OCI-LY1 (cell line): ENCODE measurements at regions not wholly inside any gene's neighbourhood (a gene's known extent, or its start where the extent isn't known, plus 50 kb on each side); places are given as distances from the start of the nearest gene placed in this dataset.

ENCODE experiments used
- EZH2 ChIP-seq: fragments of 200-600 bp; sonication (generic), shearing (Covaris generic); IDR thresholded peaks from 2 replicates; pipeline ENCODE4 v1.8.0; 2017; ENCODE audit warnings: borderline replicate concordance, mixed run types, mild to moderate bottlenecking, antibody characterized with exemption, low read length, moderate library complexity, mixed read lengths
- TF ChIP-seq, protein P1 (sequence below): fragments of 200-600 bp; sonication (generic), shearing (Covaris generic); IDR thresholded peaks from 2 replicates; pipeline ENCODE4 v1.5.1; 2017; ENCODE audit warnings: mild to moderate bottlenecking, antibody characterized with exemption, low read length, moderate library complexity, mixed read lengths

DNA sequence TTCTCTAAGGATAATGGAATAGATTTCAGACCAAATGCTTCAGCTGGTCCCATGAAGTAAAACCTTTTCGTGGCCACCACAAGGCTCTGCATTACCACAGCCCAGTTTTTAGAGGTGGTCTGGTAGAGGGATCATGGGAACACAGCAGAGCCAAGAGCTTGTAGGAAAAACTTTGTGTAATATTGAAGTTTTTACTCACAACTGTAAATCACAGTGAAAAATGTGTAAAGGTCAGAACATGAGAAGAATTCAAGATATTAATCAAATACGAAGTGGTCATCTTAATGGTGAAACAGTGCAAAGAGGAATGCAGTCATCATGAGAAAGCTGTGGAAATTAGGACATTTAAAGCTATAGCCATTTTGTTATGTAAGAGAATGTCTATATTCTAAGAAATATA is 197.5 kb downstream of the NPR3 start:
- no peak for TF ChIP-seq EZH2
- TF ChIP-seq, protein P1, sequence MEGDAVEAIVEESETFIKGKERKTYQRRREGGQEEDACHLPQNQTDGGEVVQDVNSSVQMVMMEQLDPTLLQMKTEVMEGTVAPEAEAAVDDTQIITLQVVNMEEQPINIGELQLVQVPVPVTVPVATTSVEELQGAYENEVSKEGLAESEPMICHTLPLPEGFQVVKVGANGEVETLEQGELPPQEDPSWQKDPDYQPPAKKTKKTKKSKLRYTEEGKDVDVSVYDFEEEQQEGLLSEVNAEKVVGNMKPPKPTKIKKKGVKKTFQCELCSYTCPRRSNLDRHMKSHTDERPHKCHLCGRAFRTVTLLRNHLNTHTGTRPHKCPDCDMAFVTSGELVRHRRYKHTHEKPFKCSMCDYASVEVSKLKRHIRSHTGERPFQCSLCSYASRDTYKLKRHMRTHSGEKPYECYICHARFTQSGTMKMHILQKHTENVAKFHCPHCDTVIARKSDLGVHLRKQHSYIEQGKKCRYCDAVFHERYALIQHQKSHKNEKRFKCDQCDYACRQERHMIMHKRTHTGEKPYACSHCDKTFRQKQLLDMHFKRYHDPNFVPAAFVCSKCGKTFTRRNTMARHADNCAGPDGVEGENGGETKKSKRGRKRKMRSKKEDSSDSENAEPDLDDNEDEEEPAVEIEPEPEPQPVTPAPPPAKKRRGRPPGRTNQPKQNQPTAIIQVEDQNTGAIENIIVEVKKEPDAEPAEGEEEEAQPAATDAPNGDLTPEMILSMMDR: no peak
